ENCODE measurements at regions not wholly inside any gene's neighbourhood (a gene's known extent, or its start where the extent isn't known, plus 50 kb on each side); places are given as distances from the start of the nearest gene placed in this dataset.

DNA sequence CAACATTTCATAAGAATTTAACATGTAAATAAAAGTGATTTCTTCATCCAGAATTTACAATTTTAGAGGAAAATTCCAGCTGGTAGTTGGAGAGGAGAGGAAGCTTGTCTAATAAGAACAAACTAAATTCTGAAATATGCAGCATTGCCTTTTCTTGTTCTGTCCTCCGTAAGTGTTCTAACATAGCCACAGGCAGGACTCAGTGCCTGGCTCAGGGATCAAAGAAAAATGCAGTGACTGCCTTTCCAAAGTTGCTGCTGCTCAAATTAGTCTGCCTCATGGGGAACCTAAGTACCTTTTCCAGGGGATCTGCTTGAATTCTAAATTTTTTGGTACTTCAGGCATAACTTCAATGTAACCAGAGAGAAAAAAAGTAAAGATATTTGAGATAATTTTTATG is 713.0 kb upstream of the CADM2 start:
- TF ChIP-seq ZFX (IDR thresholded peaks at IDR 0.05): no peak
- H3K27ac ChIP-seq: no peak overlapping the region

DNA sequence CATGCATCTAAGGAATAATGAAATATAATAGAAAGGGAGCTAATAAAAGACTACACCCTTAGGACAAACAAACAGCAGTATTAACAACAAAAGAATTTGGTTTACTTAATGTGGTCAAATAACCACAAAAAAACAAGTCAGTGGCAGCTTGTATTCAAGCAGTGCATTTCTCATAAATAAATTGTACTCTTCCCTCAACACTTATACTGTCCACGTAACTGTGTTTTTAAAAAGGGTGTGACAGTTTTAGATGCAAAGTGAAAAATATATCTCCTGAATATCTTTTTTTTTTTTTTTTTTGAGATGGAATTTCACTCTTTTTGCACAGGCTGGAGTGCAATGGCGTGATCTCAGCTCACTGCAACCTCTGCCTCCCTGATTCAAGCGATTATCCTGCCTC is 698.2 kb upstream of the CADM2 start:
- no peak overlapping the region for H3K27ac ChIP-seq

DNA sequence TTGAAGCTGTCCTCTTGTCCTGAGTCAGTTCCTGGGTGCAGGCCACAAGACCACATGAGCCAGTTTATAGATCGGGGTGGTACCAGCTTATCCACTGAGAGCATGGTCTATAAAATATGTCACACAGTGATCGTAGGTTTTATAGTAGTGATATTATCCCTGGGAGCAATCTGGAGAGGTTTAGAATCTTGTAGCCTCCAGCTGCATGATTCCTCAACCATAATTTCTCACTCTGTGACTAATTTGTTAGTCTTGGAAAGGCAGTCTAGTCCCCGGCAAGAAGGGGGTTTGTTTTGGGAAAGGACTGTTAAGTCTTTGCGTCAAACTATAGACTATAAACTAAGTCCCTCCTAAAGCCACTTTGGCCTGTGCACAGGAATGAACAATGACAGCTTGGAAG is 693.0 kb upstream of the CADM2 start:
- H3K27ac ChIP-seq: no peak overlapping the region
- TF ChIP-seq CTCF (conservative IDR thresholded peaks at IDR 0.05) (no peak), ZFX (IDR thresholded peaks at IDR 0.05) (no peak)

More for the DNA sequence above, 698.2 kb upstream of the CADM2 start:
- TF ChIP-seq CTCF (conservative IDR thresholded peaks at IDR 0.05): no peak
- TF ChIP-seq ZFX (IDR thresholded peaks at IDR 0.05): no peak

GRCh38 chr3:84275532-84275931 is 683.3 kb upstream of the CADM2 start:
- TF ChIP-seq CTCF (conservative IDR thresholded peaks at IDR 0.05) (no peak), ZFX (IDR thresholded peaks at IDR 0.05) (no peak)
- H3K27ac ChIP-seq: no peak overlapping the region

DNA sequence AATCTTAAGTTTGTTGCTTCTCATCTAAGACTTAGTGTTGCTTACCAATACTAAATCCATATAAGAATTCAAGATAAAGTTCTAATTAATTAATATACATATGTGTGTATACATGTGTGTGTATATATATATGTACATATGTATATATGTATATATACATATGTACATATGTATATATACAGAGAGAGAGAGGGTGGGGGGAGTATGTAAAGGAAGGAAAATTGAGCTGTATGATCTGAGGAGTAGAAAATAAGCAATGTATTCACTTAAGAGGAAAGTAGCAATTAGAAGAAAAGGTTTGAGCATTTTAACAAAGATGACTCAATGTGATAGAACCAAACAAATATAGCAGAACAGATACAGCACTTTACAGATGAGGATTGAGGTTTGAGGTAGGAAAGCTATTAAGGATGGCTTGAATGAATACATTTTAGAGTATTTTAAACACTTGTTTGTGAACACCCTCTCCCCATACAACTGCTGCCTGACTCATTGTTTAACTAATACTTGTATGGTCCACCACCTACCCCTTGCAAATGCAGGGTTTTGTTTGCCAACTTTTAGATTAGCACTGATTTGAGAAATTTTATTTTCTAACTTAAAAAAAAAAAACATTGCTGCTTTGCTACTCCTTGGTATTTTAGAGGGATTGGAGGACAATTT is 681.1 kb upstream of the CADM2 start:
- H3K27ac ChIP-seq: no peak overlapping the region
- TF ChIP-seq CTCF (conservative IDR thresholded peaks at IDR 0.05): no peak
- TF ChIP-seq ZFX (IDR thresholded peaks at IDR 0.05): no peak

DNA sequence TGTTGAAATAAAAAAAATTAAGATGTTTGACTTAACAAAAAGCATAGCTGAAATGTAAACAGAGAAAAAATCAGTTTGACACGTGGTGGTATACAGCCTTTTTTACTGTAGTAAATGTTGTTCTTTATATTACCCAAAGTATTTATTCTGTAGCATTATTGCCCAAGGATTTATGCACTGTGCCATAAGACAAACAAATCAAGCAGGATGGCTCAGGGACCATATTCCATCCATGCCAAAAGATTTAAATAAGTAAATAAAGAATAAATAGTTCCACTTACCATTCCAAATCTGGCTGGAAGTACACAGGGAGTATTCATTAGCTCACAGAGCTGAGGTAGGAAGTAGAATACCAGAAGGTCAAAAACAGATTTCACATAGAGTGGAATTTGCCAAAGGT is 666.7 kb upstream of the CADM2 start:
- TF ChIP-seq CTCF (conservative IDR thresholded peaks at IDR 0.05) (no peak), ZFX (IDR thresholded peaks at IDR 0.05) (no peak)
- no peak overlapping the region for H3K27ac ChIP-seq

DNA sequence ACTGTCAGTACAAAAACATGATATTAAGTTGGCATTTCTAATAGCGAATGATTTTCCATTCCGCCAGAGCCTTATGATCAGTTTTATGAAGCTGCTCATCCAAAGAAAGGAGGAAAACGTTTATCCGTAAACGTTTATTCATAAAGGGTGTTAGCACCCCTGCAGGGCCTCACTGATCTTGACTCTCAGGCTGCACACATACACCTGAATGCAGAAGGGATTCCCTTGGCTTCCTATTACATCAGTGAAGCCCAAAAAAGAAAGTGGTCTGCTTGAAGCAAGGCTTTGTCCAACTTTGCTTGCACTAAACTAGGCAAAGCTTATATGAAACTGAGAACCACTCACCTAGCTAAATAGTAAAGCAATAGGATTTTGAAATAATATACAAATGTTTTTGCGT is 659.5 kb upstream of the CADM2 start:
- TF ChIP-seq CTCF (conservative IDR thresholded peaks at IDR 0.05): no peak
- TF ChIP-seq ZFX (IDR thresholded peaks at IDR 0.05): no peak

DNA sequence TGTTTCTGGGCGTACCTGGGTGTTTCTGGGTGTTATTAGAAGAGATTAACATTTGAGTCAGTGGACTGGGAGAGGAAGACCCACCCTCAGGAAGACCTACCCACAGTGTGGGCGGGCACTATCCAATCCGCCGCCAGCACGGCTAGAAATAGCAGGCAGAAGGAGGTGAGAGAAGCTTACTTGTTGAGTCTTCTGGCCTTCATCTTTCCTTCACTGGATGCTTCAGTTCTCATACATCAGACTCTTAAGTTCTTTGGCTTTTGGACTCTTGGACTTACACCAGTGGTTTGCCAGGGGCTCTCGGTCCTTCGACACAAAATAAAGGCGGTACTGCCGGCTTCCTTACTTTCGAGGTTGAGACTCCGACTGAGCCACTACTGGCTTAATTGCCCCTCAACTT is 654.6 kb upstream of the CADM2 start:
- no peak for TF ChIP-seq ZFX (IDR thresholded peaks at IDR 0.05)
- no peak for TF ChIP-seq CTCF (conservative IDR thresholded peaks at IDR 0.05)
- H3K27ac ChIP-seq: no peak overlapping the region

More for the DNA sequence above, 659.5 kb upstream of the CADM2 start:
- no peak overlapping the region for H3K27ac ChIP-seq
